NB4 (cell line): ENCODE measurements at regions not wholly inside any gene's neighbourhood (a gene's known extent, or its start where the extent isn't known, plus 50 kb on each side); places are given as distances from the start of the nearest gene placed in this dataset.

Experiments
- CTCF ChIP-seq: IDR thresholded peaks from one replicate; pipeline ENCODE4 v1.5.1; 2012; ENCODE audit warnings: low read depth, low read length
- MAX ChIP-seq: IDR thresholded peaks from 2 replicates; pipeline ENCODE4 v1.6.1; 2011; ENCODE audit warnings: low read depth, low read length
- POLR2A ChIP-seq: IDR thresholded peaks from 2 replicates; pipeline ENCODE4 v1.6.1; 2011; ENCODE audit warnings: mild to moderate bottlenecking; ENCODE audit not compliant: insufficient read length; ENCODE audit errors: extremely low read depth

GRCh38 chr1:161432091-161432490 lies 64.4 kb upstream of the CFAP126 start:
- no peak for TF ChIP-seq CTCF
- no peak for TF ChIP-seq POLR2A
- no peak for TF ChIP-seq MAX
